GM19099 (cell line): ENCODE measurements at regions not wholly inside any gene's neighbourhood (a gene's known extent, or its start where the extent isn't known, plus 50 kb on each side); places are given as distances from the start of the nearest gene placed in this dataset.

Experiments
- POLR2A ChIP-seq: IDR thresholded peaks from 3 replicates; pipeline ENCODE4 v1.6.1; 2011; ENCODE audit warnings: low read depth; ENCODE audit not compliant: insufficient read length; ENCODE audit errors: extremely low read depth

- no peak for TF ChIP-seq POLR2A
Observed at GRCh38 chr2:60025496-60025895, 528.0 kb downstream of the BCL11A start.

GRCh38 chr2:60023256-60023985 is 530.0 kb downstream of the BCL11A start:
- no peak for TF ChIP-seq POLR2A

- TF ChIP-seq POLR2A: no peak
Observed at GRCh38 chr2:60007671-60008070, 545.8 kb downstream of the BCL11A start.

GRCh38 chr2:60003076-60003475 is 550.4 kb downstream of the BCL11A start:
- TF ChIP-seq POLR2A: no peak

- no peak for TF ChIP-seq POLR2A
Observed at GRCh38 chr2:60002183-60002867, 551.1 kb downstream of the BCL11A start.

GRCh38 chr2:60000686-60001085 is 552.8 kb downstream of the BCL11A start:
- no peak for TF ChIP-seq POLR2A

GRCh38 chr2:59998324-59998723 is 555.1 kb downstream of the BCL11A start:
- TF ChIP-seq POLR2A: no peak

- no peak for TF ChIP-seq POLR2A
Observed at GRCh38 chr2:59997371-59997770, 556.1 kb downstream of the BCL11A start.

- TF ChIP-seq POLR2A: no peak
Observed at GRCh38 chr2:59996855-59997254, 556.6 kb downstream of the BCL11A start.

- TF ChIP-seq POLR2A: no peak
Observed at GRCh38 chr2:59993726-59994125, 559.7 kb downstream of the BCL11A start.

- TF ChIP-seq POLR2A: no peak
Observed at GRCh38 chr2:59988341-59988740, 565.1 kb downstream of the BCL11A start.

- TF ChIP-seq POLR2A: no peak
Observed at GRCh38 chr2:59986511-59986910, 566.9 kb downstream of the BCL11A start.

GRCh38 chr2:59985923-59986322 is 567.5 kb downstream of the BCL11A start:
- TF ChIP-seq POLR2A: no peak

- TF ChIP-seq POLR2A: no peak
Observed at GRCh38 chr2:59974051-59974766, 579.2 kb downstream of the BCL11A start.

- no peak for TF ChIP-seq POLR2A
Observed at GRCh38 chr2:59969161-59969560, 584.3 kb downstream of the BCL11A start.

GRCh38 chr2:59968441-59968840 is 585.0 kb downstream of the BCL11A start:
- no peak for TF ChIP-seq POLR2A
